ENCODE measurements at regions not wholly inside any gene's neighbourhood (a gene's known extent, or its start where the extent isn't known, plus 50 kb on each side); places are given as distances from the start of the nearest gene placed in this dataset.

GRCh38 chr10:23693925-23694324 is 255.1 kb downstream of the OTUD1 start:
- Histone ChIP-seq H3K4me1 (peaks cover 2 to 19% of the 10 kb centered on the region in 2 donors), H3K27me3 (peaks cover 49 to 63% (median 56%) of the 10 kb centered on the region in 3 donors), H3K27ac (no peak overlapping the region), H3K9me3 (no peaks in the 10 kb centered on the region), H3K36me3 (no peaks in the 10 kb centered on the region), H3K4me3 (peak overlapping the region in 3 of 4 donors; percentile 35 to 42 (median 41))
- intact Hi-C loops (cut with DNase I; ENCODE audit: low total_unique reads) (no loop called here), in situ Hi-C loops (cut with MboI; ENCODE audit: low sequenced_read_pairs in 4 of 4) (no loop called here)
- TF ChIP-seq POLR2A (IDR thresholded peaks at IDR 0.05) = no peak
- no peak for TF ChIP-seq CTCF (IDR thresholded peaks at IDR 0.05 in 4 of 5, conservative IDR thresholded peaks at IDR 0.05 in 1 of 5)
- ATAC-seq = no peak
- DNase-seq = no peak

DNA sequence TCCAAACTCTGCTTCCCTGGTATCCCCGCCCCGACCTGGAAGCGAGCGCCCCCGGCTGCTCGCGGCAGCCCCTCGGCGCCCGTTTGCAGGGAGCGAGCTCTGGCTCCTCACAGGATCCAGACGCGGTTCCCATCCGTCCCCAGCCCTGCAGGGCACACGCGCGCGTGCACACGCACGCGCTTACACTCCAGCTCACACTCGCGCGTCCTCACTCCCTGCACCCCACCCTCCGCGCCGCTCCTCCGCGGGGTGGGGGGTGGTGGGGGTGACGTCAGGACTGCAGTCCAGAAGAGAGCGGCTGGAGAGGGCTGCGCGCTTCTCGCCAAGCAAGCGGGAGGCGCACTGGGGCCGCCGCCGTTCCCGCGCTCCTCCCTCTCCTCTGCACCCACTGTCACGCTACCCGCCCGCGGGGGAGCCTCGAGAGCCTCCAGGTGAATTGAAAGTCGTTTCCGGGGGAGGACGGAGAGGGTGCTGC is 255.6 kb downstream of the OTUD1 start:
- peaks cover 2 to 19% of the 10 kb centered on the region in 2 donors for H3K4me1 ChIP-seq
- intact Hi-C loops (cut with DNase I; ENCODE audit: low total_unique reads) = no loop called here
- no peak for ATAC-seq

GRCh38 chr10:23694921-23695824 is 256.3 kb downstream of the OTUD1 start:
- Histone ChIP-seq H3K9me3 (no peaks in the 10 kb centered on the region), H3K27me3 (peaks cover 44 to 58% (median 56%) of the 10 kb centered on the region in 3 donors), H3K4me3 (peak overlapping the region; percentile 21 to 42 (median 38)), H3K36me3 (no peaks in the 10 kb centered on the region), H3K4me1 (peaks cover 2 to 19% of the 10 kb centered on the region in 2 donors), H3K27ac (no peak overlapping the region)
- intact Hi-C loops (cut with DNase I; ENCODE audit: low total_unique reads) = no loop called here
- TF ChIP-seq POLR2A (IDR thresholded peaks at IDR 0.05) = no peak
- TF ChIP-seq CTCF (IDR thresholded peaks at IDR 0.05 in 4 of 5, conservative IDR thresholded peaks at IDR 0.05 in 1 of 5) = no peak
- in situ Hi-C loops (cut with MboI; ENCODE audit: low sequenced_read_pairs in 4 of 4) = no loop called here
- no peak for DNase-seq
- no peak for ATAC-seq

More for the DNA sequence above, 255.6 kb downstream of the OTUD1 start:
- Histone ChIP-seq H3K27me3 (peaks cover 47 to 58% (median 56%) of the 10 kb centered on the region in 3 donors), H3K9me3 (no peaks in the 10 kb centered on the region), H3K27ac (no peak overlapping the region), H3K4me3 (peak overlapping the region; percentile 21 to 42 (median 38)), H3K36me3 (no peaks in the 10 kb centered on the region)
- no peak for DNase-seq
- TF ChIP-seq CTCF (IDR thresholded peaks at IDR 0.05 in 4 of 5, conservative IDR thresholded peaks at IDR 0.05 in 1 of 5) (no peak), POLR2A (IDR thresholded peaks at IDR 0.05) (no peak)
- in situ Hi-C loops (cut with MboI; ENCODE audit: low sequenced_read_pairs in 4 of 4) = no loop called here

GRCh38 chr10:23695825-23696420 is 257.0 kb downstream of the OTUD1 start:
- ATAC-seq = no peak
- H3K27ac ChIP-seq = no peak overlapping the region
- no peak for TF ChIP-seq CTCF (IDR thresholded peaks at IDR 0.05 in 4 of 5, conservative IDR thresholded peaks at IDR 0.05 in 1 of 5)
- TF ChIP-seq POLR2A (IDR thresholded peaks at IDR 0.05) = no peak
- in situ Hi-C loops (cut with MboI; ENCODE audit: low sequenced_read_pairs in 4 of 4) (no loop called here), intact Hi-C loops (cut with DNase I; ENCODE audit: low total_unique reads) (no loop called here)
- no peaks in the 10 kb centered on the region for H3K36me3 ChIP-seq
- no peaks in the 10 kb centered on the region for H3K9me3 ChIP-seq
- H3K27me3 ChIP-seq = peaks cover 44 to 56% (median 54%) of the 10 kb centered on the region in 3 donors
- no peak for DNase-seq
- peaks cover 2 to 19% of the 10 kb centered on the region in 2 donors for H3K4me1 ChIP-seq
- no peak overlapping the region for H3K4me3 ChIP-seq

Measured in gastrocnemius medialis (tissue), 4 donors.